ENCODE measurements at regions not wholly inside any gene's neighbourhood (a gene's known extent, or its start where the extent isn't known, plus 50 kb on each side); places are given as distances from the start of the nearest gene placed in this dataset.

DNA sequence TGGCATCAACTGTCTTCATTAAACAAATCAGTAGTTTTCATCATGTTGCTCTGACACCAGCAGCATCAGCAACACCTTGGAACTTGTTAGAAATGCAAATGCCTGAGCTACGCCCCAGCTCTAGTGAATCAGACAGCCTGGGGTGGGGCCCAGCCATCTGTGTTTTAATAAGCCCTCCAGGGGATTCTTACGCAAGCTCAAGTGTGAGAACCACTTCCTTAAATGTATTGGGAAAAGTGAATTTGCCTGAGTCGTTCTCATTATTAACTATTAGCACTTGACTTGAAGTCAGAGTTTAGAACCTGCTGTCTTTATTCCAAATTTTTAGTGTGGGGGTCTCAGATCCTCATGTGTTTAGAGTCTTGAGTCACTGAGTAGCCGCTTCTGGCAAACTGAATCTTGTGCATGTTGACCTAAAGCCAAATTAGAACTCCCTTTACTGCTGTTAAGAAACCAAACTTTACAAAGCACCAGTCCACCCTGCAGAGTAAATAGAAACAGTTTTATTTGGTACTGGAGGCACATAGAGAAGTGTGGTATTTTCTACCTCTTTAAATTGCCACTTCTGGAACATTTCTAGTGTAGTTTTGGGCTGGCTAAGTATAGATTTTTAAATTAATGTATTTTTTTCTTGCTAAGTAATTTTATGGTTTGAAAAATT lies 137.4 kb upstream of the COX10 start:
- H3K9me3 Mint-ChIP-seq (ENCODE audit: low read depth): peaks cover 10% of the 10 kb centered on the region
- TF ChIP-seq, protein P1, sequence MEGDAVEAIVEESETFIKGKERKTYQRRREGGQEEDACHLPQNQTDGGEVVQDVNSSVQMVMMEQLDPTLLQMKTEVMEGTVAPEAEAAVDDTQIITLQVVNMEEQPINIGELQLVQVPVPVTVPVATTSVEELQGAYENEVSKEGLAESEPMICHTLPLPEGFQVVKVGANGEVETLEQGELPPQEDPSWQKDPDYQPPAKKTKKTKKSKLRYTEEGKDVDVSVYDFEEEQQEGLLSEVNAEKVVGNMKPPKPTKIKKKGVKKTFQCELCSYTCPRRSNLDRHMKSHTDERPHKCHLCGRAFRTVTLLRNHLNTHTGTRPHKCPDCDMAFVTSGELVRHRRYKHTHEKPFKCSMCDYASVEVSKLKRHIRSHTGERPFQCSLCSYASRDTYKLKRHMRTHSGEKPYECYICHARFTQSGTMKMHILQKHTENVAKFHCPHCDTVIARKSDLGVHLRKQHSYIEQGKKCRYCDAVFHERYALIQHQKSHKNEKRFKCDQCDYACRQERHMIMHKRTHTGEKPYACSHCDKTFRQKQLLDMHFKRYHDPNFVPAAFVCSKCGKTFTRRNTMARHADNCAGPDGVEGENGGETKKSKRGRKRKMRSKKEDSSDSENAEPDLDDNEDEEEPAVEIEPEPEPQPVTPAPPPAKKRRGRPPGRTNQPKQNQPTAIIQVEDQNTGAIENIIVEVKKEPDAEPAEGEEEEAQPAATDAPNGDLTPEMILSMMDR (IDR thresholded peaks at IDR 0.05; ENCODE audit: unreplicated experiment): no peak
- H3K4me3 Mint-ChIP-seq (ENCODE audit: low read depth): no peak overlapping the region
- H3K27ac Mint-ChIP-seq: no peak overlapping the region
- peaks cover 6% of the 10 kb centered on the region for H3K36me3 Mint-ChIP-seq (ENCODE audit: insufficient read depth)
- H3K27me3 Mint-ChIP-seq: no peaks in the 10 kb centered on the region
- peaks cover 4% of the 10 kb centered on the region for H3K4me1 Mint-ChIP-seq (ENCODE audit: low read depth)
- DNase-seq (ENCODE audit: low spot score, unreplicated experiment): no peak

DNA sequence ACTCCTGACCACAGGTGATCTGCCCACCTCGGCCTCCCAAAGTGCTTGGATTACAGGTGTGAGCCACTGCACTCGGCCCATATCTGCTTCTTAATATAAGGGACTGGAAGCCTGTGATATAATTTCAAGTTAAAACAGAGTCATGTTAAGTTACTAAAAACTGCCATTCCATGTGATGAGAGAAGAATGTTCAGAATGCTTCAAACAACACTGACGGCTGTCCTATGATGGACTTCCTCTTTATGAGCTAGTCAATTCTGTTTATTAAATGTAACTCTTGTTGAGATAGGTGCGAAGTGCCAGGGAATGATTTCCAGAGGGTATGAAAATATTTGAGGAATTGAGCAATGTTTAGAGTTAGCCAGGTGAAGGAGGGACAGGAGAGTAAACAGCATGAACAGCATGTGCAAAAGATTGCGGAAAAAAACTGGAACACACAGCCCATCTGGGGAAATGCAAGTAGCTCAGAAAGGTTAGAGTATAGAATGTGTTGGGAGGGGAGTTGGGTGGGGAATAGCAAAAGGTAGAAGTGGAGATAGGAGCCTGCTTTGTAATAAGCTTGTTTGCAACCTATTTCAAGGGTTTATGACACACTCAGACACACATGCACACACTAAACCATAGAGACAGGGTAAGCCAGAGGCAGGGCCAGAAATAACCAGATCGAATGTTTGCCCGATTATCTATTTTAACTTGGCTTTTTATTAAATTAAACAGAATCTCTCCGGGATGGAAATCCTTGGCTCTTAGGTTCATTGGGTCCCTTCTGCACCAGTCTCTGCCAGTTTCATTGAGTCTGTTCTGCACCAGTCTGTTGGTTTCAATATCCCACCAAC lies 135.6 kb upstream of the COX10 start:
- H3K9me3 Mint-ChIP-seq (ENCODE audit: low read depth): peaks cover 7% of the 10 kb centered on the region
- peaks cover 4% of the 10 kb centered on the region for H3K36me3 Mint-ChIP-seq (ENCODE audit: insufficient read depth)
- no peaks in the 10 kb centered on the region for H3K27me3 Mint-ChIP-seq
- no peak overlapping the region for H3K4me3 Mint-ChIP-seq (ENCODE audit: low read depth)
- DNase-seq (ENCODE audit: low spot score, unreplicated experiment): no peak
- peaks cover 4% of the 10 kb centered on the region for H3K4me1 Mint-ChIP-seq (ENCODE audit: low read depth)
- TF ChIP-seq, protein P1 (IDR thresholded peaks at IDR 0.05; ENCODE audit: unreplicated experiment): no peak
- H3K27ac Mint-ChIP-seq: no peak overlapping the region

DNA sequence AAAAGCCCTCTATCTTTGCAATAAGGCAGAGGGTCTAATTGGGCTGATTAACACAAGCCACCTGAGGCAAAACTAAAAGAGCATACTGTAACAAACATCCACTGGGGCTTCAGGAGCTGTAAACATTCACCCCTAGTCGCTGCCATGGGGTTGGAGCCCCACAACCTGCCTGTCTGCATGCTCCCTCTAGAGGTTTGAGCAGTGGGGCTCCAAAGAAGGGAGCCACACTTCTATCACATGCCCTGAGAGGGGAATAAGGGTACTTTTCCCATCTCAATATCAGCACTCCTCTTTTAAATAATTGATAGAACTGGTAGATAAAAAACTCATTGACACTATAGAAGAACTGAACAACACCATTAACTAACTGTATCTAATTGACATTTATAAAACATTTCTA lies 130.1 kb upstream of the COX10 start:
- peaks cover 20% of the 10 kb centered on the region for H3K9me3 Mint-ChIP-seq (ENCODE audit: low read depth)
- TF ChIP-seq, protein P1 (IDR thresholded peaks at IDR 0.05; ENCODE audit: unreplicated experiment): no peak
- peaks cover 7% of the 10 kb centered on the region for H3K4me1 Mint-ChIP-seq (ENCODE audit: low read depth)
- no peak overlapping the region for H3K4me3 Mint-ChIP-seq (ENCODE audit: low read depth)
- no peak for DNase-seq (ENCODE audit: low spot score, unreplicated experiment)
- no peaks in the 10 kb centered on the region for H3K27me3 Mint-ChIP-seq
- peaks cover 10% of the 10 kb centered on the region for H3K36me3 Mint-ChIP-seq (ENCODE audit: insufficient read depth)
- no peak overlapping the region for H3K27ac Mint-ChIP-seq

DNA sequence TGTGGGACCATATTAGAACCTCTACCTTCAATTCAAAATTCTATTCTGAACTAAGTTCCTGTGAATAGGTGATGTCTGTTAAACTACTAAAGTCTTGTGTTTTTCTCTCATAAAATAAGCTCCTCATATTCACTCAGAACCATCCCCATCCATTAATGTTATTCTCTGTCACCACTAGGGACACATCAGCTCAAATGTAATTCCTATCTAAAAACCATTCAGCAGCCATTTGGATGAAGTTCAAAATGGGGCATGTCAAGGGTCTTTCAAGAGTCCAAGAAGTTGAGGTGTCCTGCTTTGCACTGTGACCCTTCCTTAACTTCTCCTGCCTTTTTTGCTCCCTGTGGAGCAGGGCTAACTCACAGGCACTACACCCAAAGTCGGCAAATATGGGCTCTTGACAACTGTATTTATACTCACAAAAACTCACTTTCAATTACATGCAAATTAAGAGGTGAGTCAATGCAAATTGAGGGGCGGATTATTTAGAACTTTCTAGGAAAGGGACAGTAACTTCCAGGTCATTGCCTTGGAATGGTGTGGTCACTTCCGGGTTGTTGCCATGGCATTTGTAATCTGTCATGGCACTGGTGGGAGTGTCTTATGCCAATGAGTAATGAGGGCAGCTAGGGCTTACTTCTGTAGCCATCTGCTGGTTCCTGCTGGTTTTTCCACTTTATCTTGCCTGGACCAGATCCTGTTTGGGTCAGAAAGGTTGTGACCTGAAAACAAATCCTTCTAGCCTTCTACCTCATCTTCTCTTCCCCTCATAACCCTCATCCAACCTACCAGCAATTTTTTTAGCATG lies 128.2 kb upstream of the COX10 start:
- Mint-ChIP-seq H3K27me3 (no peaks in the 10 kb centered on the region), H3K9me3 (ENCODE audit: low read depth) (peaks cover 23% of the 10 kb centered on the region), H3K36me3 (ENCODE audit: insufficient read depth) (peaks cover 10% of the 10 kb centered on the region), H3K4me1 (ENCODE audit: low read depth) (peaks cover 10% of the 10 kb centered on the region), H3K4me3 (ENCODE audit: low read depth) (no peak overlapping the region), H3K27ac (no peak overlapping the region)
- TF ChIP-seq, protein P1 (IDR thresholded peaks at IDR 0.05; ENCODE audit: unreplicated experiment): no peak
- DNase-seq (ENCODE audit: low spot score, unreplicated experiment): no peak

DNA sequence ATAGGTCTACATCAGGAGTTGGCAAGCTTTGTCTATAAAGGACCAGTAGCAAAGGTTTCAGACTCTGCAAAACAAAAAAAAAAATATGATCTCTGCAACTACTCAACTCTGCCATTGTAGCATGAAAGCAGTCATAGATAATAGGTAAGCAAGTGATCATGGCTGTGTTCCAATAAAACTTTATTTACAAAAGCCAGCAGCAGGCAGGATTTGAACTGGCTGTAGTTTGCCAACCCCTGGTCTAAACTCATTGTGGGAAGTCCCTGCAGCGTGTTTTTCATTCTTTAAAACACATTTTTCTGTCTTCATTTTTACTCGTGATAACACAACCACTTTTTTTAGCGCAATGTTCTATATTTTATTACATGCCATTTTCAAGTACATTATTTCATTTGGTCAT lies 127.5 kb upstream of the COX10 start:
- H3K36me3 Mint-ChIP-seq (ENCODE audit: insufficient read depth): peaks cover 10% of the 10 kb centered on the region

More for the DNA sequence above, 127.5 kb upstream of the COX10 start:
- H3K9me3 Mint-ChIP-seq (ENCODE audit: low read depth): peaks cover 23% of the 10 kb centered on the region
- DNase-seq (ENCODE audit: low spot score, unreplicated experiment): no peak
- TF ChIP-seq, protein P1 (IDR thresholded peaks at IDR 0.05; ENCODE audit: unreplicated experiment): no peak
- no peak overlapping the region for H3K27ac Mint-ChIP-seq
- H3K4me3 Mint-ChIP-seq (ENCODE audit: low read depth): no peak overlapping the region
- H3K27me3 Mint-ChIP-seq: no peaks in the 10 kb centered on the region
- H3K4me1 Mint-ChIP-seq (ENCODE audit: low read depth): peaks cover 10% of the 10 kb centered on the region
